ENCODE measurements at regions not wholly inside any gene's neighbourhood (a gene's known extent, or its start where the extent isn't known, plus 50 kb on each side); places are given as distances from the start of the nearest gene placed in this dataset.

DNA sequence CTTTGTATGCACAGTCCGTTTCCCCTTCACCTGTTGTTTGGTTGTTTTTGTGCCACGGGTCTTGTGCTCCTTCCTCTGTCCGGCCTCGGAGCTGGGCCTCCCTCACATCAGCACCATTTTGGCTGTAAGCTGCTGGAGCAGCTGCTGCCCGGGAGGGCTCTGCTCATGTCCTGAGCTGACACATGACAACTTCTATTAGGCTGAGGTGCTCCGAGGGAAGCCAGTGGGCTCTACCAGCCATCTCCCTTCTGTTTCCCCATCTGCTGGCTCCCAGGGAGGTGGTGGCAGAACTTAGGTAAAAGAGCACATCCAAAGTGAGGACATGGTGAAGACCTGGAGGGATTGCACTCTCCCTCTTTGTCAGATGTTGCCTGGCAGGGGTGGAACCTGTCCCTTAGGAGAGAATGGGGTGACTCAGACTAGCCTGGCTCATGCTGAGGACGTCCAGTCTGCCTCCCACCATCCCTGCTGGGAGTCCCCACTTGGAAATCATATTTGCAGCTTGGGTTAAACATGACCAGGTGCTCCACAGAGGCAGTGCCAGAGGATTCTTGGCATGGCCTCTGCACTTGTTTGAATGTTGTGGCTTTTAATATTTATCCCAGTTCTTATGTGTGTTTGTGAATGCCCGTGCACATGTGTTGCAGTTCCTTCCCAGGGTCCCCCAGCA is 49.8 kb upstream of the TNP1 start:
- TF ChIP-seq, protein P1, sequence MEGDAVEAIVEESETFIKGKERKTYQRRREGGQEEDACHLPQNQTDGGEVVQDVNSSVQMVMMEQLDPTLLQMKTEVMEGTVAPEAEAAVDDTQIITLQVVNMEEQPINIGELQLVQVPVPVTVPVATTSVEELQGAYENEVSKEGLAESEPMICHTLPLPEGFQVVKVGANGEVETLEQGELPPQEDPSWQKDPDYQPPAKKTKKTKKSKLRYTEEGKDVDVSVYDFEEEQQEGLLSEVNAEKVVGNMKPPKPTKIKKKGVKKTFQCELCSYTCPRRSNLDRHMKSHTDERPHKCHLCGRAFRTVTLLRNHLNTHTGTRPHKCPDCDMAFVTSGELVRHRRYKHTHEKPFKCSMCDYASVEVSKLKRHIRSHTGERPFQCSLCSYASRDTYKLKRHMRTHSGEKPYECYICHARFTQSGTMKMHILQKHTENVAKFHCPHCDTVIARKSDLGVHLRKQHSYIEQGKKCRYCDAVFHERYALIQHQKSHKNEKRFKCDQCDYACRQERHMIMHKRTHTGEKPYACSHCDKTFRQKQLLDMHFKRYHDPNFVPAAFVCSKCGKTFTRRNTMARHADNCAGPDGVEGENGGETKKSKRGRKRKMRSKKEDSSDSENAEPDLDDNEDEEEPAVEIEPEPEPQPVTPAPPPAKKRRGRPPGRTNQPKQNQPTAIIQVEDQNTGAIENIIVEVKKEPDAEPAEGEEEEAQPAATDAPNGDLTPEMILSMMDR (IDR thresholded peaks at IDR 0.05; ENCODE audit: low read depth, low read length, poor library complexity, severe bottlenecking) = no peak
- TF ChIP-seq EZH2phosphoT487 (IDR thresholded peaks at IDR 0.05; ENCODE audit: borderline replicate concordance, low read length) = no peak

Data from DOHH2 (cell line).